HEK293T (cell line): ENCODE measurements at regions not wholly inside any gene's neighbourhood (a gene's known extent, or its start where the extent isn't known, plus 50 kb on each side); places are given as distances from the start of the nearest gene placed in this dataset.

Source experiments
- BHLHE40 ChIP-seq: fragments of 450-650 bp; IDR thresholded peaks from 2 replicates; pipeline ENCODE4 v1.6.1; 2016; ENCODE audit warnings: mild to moderate bottlenecking, moderate library complexity, borderline replicate concordance
- CTBP1 ChIP-seq: fragments of 450-650 bp; IDR thresholded peaks from 2 replicates; pipeline ENCODE4 v1.6.1; 2016; ENCODE audit warnings: borderline replicate concordance
- FOXA1 ChIP-seq: fragments of 450-650 bp; IDR thresholded peaks from 2 replicates; pipeline ENCODE4 v1.6.1; 2016; ENCODE audit warnings: mild to moderate bottlenecking
- FOXK2 ChIP-seq: fragments of 450-650 bp; IDR thresholded peaks from 2 replicates; pipeline ENCODE4 v1.6.1; 2016; ENCODE audit warnings: mild to moderate bottlenecking
- FOXM1 ChIP-seq: fragments of 450-650 bp; IDR thresholded peaks from 2 replicates; pipeline ENCODE4 v1.6.1; 2017; ENCODE audit warnings: mild to moderate bottlenecking, borderline replicate concordance
- HDGF ChIP-seq: fragments of 450-650 bp; IDR thresholded peaks from 2 replicates; pipeline ENCODE4 v1.6.1; 2017; ENCODE audit warnings: antibody characterized with exemption, borderline replicate concordance
- LEF1 ChIP-seq: fragments of 450-650 bp; IDR thresholded peaks from 2 replicates; pipeline ENCODE4 v1.6.1; 2017; ENCODE audit warnings: mild to moderate bottlenecking, borderline replicate concordance
- NFRKB ChIP-seq: fragments of 450-650 bp; IDR thresholded peaks from 2 replicates; pipeline ENCODE4 v1.6.1; 2016; ENCODE audit warnings: mild to moderate bottlenecking, moderate library complexity
- SP1 ChIP-seq: fragments of 450-650 bp; IDR thresholded peaks from 2 replicates; pipeline ENCODE4 v1.6.1; 2017
- SUZ12 ChIP-seq: fragments of 450-650 bp; IDR thresholded peaks from 2 replicates; pipeline ENCODE4 v1.6.1; 2016; ENCODE audit warnings: mild to moderate bottlenecking
- TARDBP ChIP-seq: fragments of 450-650 bp; IDR thresholded peaks from 2 replicates; pipeline ENCODE4 v1.6.1; 2016
- ZNF384 ChIP-seq: fragments of 450-650 bp; IDR thresholded peaks from 2 replicates; pipeline ENCODE4 v1.6.1; 2016
- TF ChIP-seq, protein P1 (sequence below): fragments of 450-650 bp; IDR thresholded peaks from 2 replicates; pipeline ENCODE4 v1.6.1; 2016

DNA sequence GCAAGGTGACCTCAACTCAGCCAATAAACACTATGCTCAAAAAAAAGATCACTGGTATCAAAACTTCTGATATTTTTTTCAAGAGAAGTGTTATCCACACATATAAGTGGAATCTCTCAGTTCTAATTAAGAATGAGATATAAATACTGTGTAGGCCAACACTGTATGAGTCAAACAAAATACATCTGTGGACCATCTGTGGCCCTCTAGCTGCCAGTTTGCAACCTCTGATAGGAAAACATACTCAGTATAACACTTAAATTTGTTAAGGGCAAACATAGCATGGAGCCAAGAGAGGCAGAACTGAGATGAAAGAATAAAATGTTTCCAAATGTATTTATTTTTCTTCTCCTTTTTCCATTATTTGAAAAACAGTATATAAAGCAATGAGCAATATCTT lies 377.3 kb downstream of the ARAP2 start:
- TF ChIP-seq FOXM1: no peak
- TF ChIP-seq TARDBP: no peak
- TF ChIP-seq NFRKB: no peak
- TF ChIP-seq, protein P1, sequence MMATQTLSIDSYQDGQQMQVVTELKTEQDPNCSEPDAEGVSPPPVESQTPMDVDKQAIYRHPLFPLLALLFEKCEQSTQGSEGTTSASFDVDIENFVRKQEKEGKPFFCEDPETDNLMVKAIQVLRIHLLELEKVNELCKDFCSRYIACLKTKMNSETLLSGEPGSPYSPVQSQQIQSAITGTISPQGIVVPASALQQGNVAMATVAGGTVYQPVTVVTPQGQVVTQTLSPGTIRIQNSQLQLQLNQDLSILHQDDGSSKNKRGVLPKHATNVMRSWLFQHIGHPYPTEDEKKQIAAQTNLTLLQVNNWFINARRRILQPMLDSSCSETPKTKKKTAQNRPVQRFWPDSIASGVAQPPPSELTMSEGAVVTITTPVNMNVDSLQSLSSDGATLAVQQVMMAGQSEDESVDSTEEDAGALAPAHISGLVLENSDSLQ: no peak
- no peak for TF ChIP-seq SUZ12
- TF ChIP-seq ZNF384: no peak
- no peak for TF ChIP-seq SP1
- TF ChIP-seq FOXK2: no peak
- no peak for TF ChIP-seq BHLHE40
- no peak for TF ChIP-seq FOXA1
- TF ChIP-seq HDGF: no peak
- TF ChIP-seq CTBP1: no peak
- TF ChIP-seq LEF1: no peak
